Endothelial cell of umbilical vein (primary cell): ENCODE measurements at regions not wholly inside any gene's neighbourhood (a gene's known extent, or its start where the extent isn't known, plus 50 kb on each side); places are given as distances from the start of the nearest gene placed in this dataset.
"Not testable (repeated sequence)": the region's sequence is repeated elsewhere in the genome, so short reads cannot be mapped to it uniquely, and the experiment has no call there.

Experiments used
- BruUV-seq: library from RNA; stranded (reverse); fragments of 400-500 nt; replicated peaks from 2 replicates; lab custom pipeline; 2021; lab: Mats Ljungman, UMichigan
- CTCF ChIA-PET: fragments of 300-600, 350-600 bp; sonication (Branson Sonifier 250); formaldehyde crosslinking; loops from one replicate; lab custom pipeline; 2021; ENCODE audit warnings: antibody characterized with exemption, inconsistent platforms; lab: Charles Lee
- POLR2A ChIA-PET: fragments of 300-600, 350-600 bp; sonication (Branson Sonifier 250); formaldehyde crosslinking; loops from one replicate; lab custom pipeline; 2021; ENCODE audit warnings: antibody characterized with exemption, inconsistent platforms; lab: Charles Lee
- DNase-seq: peaks from one replicate; pipeline ENCODE4 v3.0.0-alpha.2; 2011; ENCODE audit warnings: low read depth, low spot score
- FAIRE-seq: peaks from 2 replicates; lab custom pipeline; 2011; peaks lifted over from hg19 to GRCh38; lab: Jason Lieb, UNC
- H2AFZ ChIP-seq: 2 replicates; pipeline ENCODE4 v1.6.0; 2012; ENCODE audit warnings: low read depth, low read length, control low read depth, inconsistent platforms
- H3K27ac ChIP-seq: 2 replicates; pipeline ENCODE4 v1.5.1; 2011; ENCODE audit warnings: low read depth, mild to moderate bottlenecking, control low read depth, low read length, moderate library complexity; ENCODE audit not compliant: insufficient read depth
- H3K27me3 ChIP-seq, 2 experiments: 2 replicates each; pipeline versions ENCODE4 v1.6.0 to v1.6.1; 2011; ENCODE audit warnings: low read length in 2 of 2, mixed read lengths in 1 of 2; ENCODE audit not compliant: control insufficient read depth in 2 of 2, insufficient read depth in 2 of 2
- H3K36me3 ChIP-seq, 2 experiments: 2 replicates in 1 of 2; 3 replicates in 1 of 2; pipeline ENCODE4 v1.5.1; 2011; ENCODE audit warnings: low read length in 2 of 2, mild to moderate bottlenecking in 1 of 2, moderate library complexity in 1 of 2; ENCODE audit not compliant: control insufficient read depth in 2 of 2, insufficient read depth in 2 of 2; ENCODE audit errors: extremely low read depth in 1 of 2
- H3K4me1 ChIP-seq: 3 replicates; pipeline ENCODE4 v1.5.1; 2011; ENCODE audit warnings: mild to moderate bottlenecking, low read length; ENCODE audit not compliant: control insufficient read depth, insufficient read depth; ENCODE audit errors: extremely low read depth
- H3K4me2 ChIP-seq: 2 replicates; pipeline ENCODE4 v1.6.1; 2011; ENCODE audit warnings: low read length, control low read depth, mixed read lengths; ENCODE audit not compliant: insufficient read depth
- H3K4me3 ChIP-seq, 3 experiments: fragments of 200-600 bp in 1 of 3; sonication (generic), shearing (Covaris generic) in 1 of 3; replicated peaks in 1 of 3; 2 replicates each; pipeline ENCODE4 v1.5.1; 2011 to 2016; ENCODE audit warnings: control low read depth in 3 of 3, low read length in 3 of 3, mild to moderate bottlenecking in 2 of 3, inconsistent platforms in 1 of 3, low read depth in 1 of 3, moderate library complexity in 1 of 3; ENCODE audit not compliant: insufficient read depth in 1 of 3
- H3K79me2 ChIP-seq: 2 replicates; pipeline ENCODE4 v1.6.0; 2012; ENCODE audit warnings: low read length, inconsistent platforms; ENCODE audit not compliant: control insufficient read depth, insufficient read depth
- H3K9ac ChIP-seq: replicated peaks from 2 replicates; pipeline ENCODE3; 2011; ENCODE audit warnings: low read length, control low read depth; ENCODE audit not compliant: insufficient read depth; ENCODE audit errors: extremely low read depth
- H3K9me1 ChIP-seq: replicated peaks from 3 replicates; pipeline ENCODE4 v1.6.0; 2011; ENCODE audit warnings: mild to moderate bottlenecking, low read length; ENCODE audit not compliant: control insufficient read depth, insufficient read depth; ENCODE audit errors: extremely low read depth
- H3K9me3 ChIP-seq: replicated peaks from 2 replicates; pipeline ENCODE4 v1.5.1; 2012; ENCODE audit warnings: low read length, inconsistent platforms; ENCODE audit not compliant: control insufficient read depth, insufficient read depth
- H4K20me1 ChIP-seq: replicated peaks from 2 replicates; pipeline ENCODE3; 2011; ENCODE audit warnings: mild to moderate bottlenecking, low read length; ENCODE audit not compliant: control insufficient read depth, insufficient read depth; ENCODE audit errors: extremely low read depth
- GATA2 ChIP-seq: IDR thresholded peaks from 2 replicates; pipeline ENCODE4 v1.7.0; 2011; ENCODE audit warnings: low read depth, mild to moderate bottlenecking, moderate library complexity, mixed read lengths, low read length; ENCODE audit not compliant: insufficient read length, insufficient read depth
- MAX ChIP-seq: IDR thresholded peaks from 2 replicates; pipeline ENCODE4 v1.6.1; 2011; ENCODE audit not compliant: insufficient read depth, insufficient read length
- MYC ChIP-seq: IDR thresholded peaks from one replicate; pipeline ENCODE4 v1.6.1; 2011; ENCODE audit warnings: mild to moderate bottlenecking, low read depth, low read length
- POLR2A ChIP-seq: IDR thresholded peaks from 2 replicates; pipeline ENCODE4 v1.6.1; 2012; ENCODE audit warnings: low read depth, mild to moderate bottlenecking, control low read depth, low read length
- dilution Hi-C: fragments of 300-500 bp; cut with MboI; formaldehyde crosslinking; loops from one replicate; pipeline ENCODE4 v1.15.0; 2019; ENCODE audit warnings: low sequenced_read_pairs; ENCODE audit not compliant: extremely low pct_ligation_motif_present
- intact Hi-C: fragments of 100-400 bp; cut with micrococcal nuclease; formaldehyde crosslinking; loops from one replicate; pipeline ENCODE4 v1.10.0; 2022

- BruUV-seq: no TSS peak
- FAIRE-seq: no peak
- no peak overlapping the region for H3K4me2 ChIP-seq
Observed at GRCh38 chr9:118693645-118694044, 675.6 kb downstream of the BRINP1 start.

GRCh38 chr9:118695249-118695648 is 674.0 kb downstream of the BRINP1 start:
- DNase-seq, H3K27me3 ChIP-seq, H3K4me3 ChIP-seq, H3K79me2 ChIP-seq, H3K27ac ChIP-seq, FAIRE-seq, H3K4me2 ChIP-seq, H4K20me1 ChIP-seq, H3K4me1 ChIP-seq, H3K9me1 ChIP-seq, POLR2A ChIA-PET, intact Hi-C loops, BruUV-seq, CTCF ChIA-PET, H2AFZ ChIP-seq, H3K9me3 ChIP-seq, H3K36me3 ChIP-seq, H3K9ac ChIP-seq, dilution Hi-C loops: not testable (repeated sequence)

More at GRCh38 chr9:118693645-118694044, 675.6 kb downstream of the BRINP1 start:
- Histone ChIP-seq H4K20me1 (no peaks in the 10 kb centered on the region), H2AFZ (no peak overlapping the region), H3K36me3 (no peaks in the 10 kb centered on the region), H3K4me3 (no peak overlapping the region), H3K27me3 (no peaks in the 10 kb centered on the region), H3K9me1 (no peaks in the 10 kb centered on the region), H3K9me3 (no peaks in the 10 kb centered on the region), H3K4me1 (no peaks in the 10 kb centered on the region), H3K79me2 (no peaks in the 10 kb centered on the region), H3K9ac (no peak overlapping the region), H3K27ac (no peak overlapping the region)
- ChIA-PET CTCF (no interaction called here), POLR2A (no interaction called here)
- no peak for TF ChIP-seq GATA2
- TF ChIP-seq MYC: no peak
- TF ChIP-seq POLR2A: no peak
- no peak for TF ChIP-seq MAX
- dilution Hi-C loops: no loop called here
- DNase-seq: no peak
- intact Hi-C loops: no loop called here
